Duodenal mucosa (tissue), 2 donors: ENCODE measurements at regions not wholly inside any gene's neighbourhood (a gene's known extent, or its start where the extent isn't known, plus 50 kb on each side); places are given as distances from the start of the nearest gene placed in this dataset.
"Not testable (repeated sequence)": the region's sequence is repeated elsewhere in the genome, so short reads cannot be mapped to it uniquely, and the experiment has no call there.

Experiments used
- H3K27ac ChIP-seq: one replicate; pipeline ENCODE4 v1.7.0; 2013; ENCODE audit warnings: low read depth, low read length
- H3K27me3 ChIP-seq, 2 donors: one replicate each; pipeline ENCODE4 v1.7.0; 2013; ENCODE audit warnings: low read length in 2 of 2, control low read depth in 1 of 2; ENCODE audit not compliant: insufficient read depth in 2 of 2, control insufficient read depth in 1 of 2
- H3K36me3 ChIP-seq, 2 donors: one replicate each; pipeline ENCODE4 v1.7.0; 2013; ENCODE audit warnings: low read length in 2 of 2, control low read depth in 1 of 2; ENCODE audit not compliant: insufficient read depth in 2 of 2, control insufficient read depth in 1 of 2
- H3K4me1 ChIP-seq, 2 donors: one replicate each; pipeline ENCODE4 v1.7.0; 2013; ENCODE audit warnings: low read length in 2 of 2, control low read depth in 1 of 2; ENCODE audit not compliant: insufficient read depth in 2 of 2, control insufficient read depth in 1 of 2
- H3K4me3 ChIP-seq, 2 donors: one replicate each; pipeline ENCODE4 v1.7.0; 2013; ENCODE audit warnings: low read length in 2 of 2, low read depth in 1 of 2
- H3K9ac ChIP-seq, 2 donors: one replicate each; pipeline ENCODE4 v1.7.0; 2013; ENCODE audit warnings: low read length in 2 of 2, low read depth in 1 of 2
- H3K9me3 ChIP-seq, 2 donors: one replicate each; pipeline ENCODE4 v1.7.0; 2013; ENCODE audit warnings: low read length in 2 of 2, control low read depth in 1 of 2; ENCODE audit not compliant: control insufficient read depth in 1 of 2

GRCh38 chr5:18457255-18457654, 823.0 kb downstream of the TAF11L14 start:
- no peaks in the 10 kb centered on the region for H3K9me3 ChIP-seq
- no peak overlapping the region for H3K4me3 ChIP-seq
- no peaks in the 10 kb centered on the region for H3K36me3 ChIP-seq
- H3K9ac ChIP-seq: no peak overlapping the region
- H3K27ac ChIP-seq: no peak overlapping the region
- H3K27me3 ChIP-seq: no peaks in the 10 kb centered on the region
- no peaks in the 10 kb centered on the region for H3K4me1 ChIP-seq

DNA sequence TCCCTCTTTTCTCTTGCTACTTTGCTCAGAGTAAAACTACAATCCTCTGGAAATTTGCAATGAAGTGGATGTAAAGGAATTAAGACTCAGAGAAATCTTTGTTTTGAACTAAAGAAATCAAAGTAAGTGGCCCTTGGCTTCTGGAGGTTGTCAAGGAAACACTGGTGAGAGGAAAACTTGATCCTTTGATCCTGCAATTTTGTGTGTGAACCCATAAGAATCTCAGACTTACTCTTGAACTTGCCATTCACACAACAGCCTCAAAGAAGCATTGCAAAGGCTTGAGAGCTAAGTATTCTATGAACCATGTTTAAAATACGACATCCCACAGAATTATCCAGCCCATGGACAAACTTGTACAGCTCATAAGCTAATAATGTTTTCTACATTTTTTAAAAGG, 827.5 kb downstream of the TAF11L14 start:
- no peaks in the 10 kb centered on the region for H3K36me3 ChIP-seq
- no peaks in the 10 kb centered on the region for H3K27me3 ChIP-seq
- H3K4me1 ChIP-seq: no peaks in the 10 kb centered on the region
- no peaks in the 10 kb centered on the region for H3K9me3 ChIP-seq
- H3K27ac ChIP-seq: no peak overlapping the region
- H3K4me3 ChIP-seq: no peak overlapping the region
- H3K9ac ChIP-seq: no peak overlapping the region

- Histone ChIP-seq H3K9me3 (no peaks in the 10 kb centered on the region), H3K27ac (no peak overlapping the region), H3K4me1 (no peaks in the 10 kb centered on the region), H3K36me3 (no peaks in the 10 kb centered on the region), H3K4me3 (no peak overlapping the region), H3K27me3 (no peaks in the 10 kb centered on the region), H3K9ac (no peak overlapping the region)
Measured at GRCh38 chr5:18465833-18466681, 831.8 kb downstream of the TAF11L14 start.

DNA sequence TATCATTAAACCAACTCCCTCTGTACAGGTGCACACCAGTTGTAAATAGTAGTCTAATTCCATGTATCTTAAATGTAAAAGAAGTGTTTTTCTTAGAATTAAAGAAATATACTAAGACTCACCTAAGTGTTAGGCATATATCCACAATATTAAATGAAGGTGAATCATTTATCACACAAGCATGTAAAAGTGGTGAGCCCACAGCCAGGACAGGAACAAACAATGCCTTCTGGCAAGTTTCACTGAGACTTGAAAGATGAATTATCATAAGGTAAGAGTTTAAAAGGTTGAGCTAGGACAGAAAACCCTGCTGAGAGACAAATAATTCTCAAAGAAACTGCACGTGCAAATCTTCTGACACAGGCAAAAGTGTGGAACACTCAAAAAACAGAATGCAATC, 832.5 kb downstream of the TAF11L14 start:
- no peaks in the 10 kb centered on the region for H3K36me3 ChIP-seq
- no peak overlapping the region for H3K27ac ChIP-seq
- no peaks in the 10 kb centered on the region for H3K9me3 ChIP-seq
- H3K27me3 ChIP-seq: no peaks in the 10 kb centered on the region
- H3K4me1 ChIP-seq: no peaks in the 10 kb centered on the region
- H3K9ac ChIP-seq: no peak overlapping the region
- H3K4me3 ChIP-seq: no peak overlapping the region

GRCh38 chr5:18471791-18472190, 837.5 kb downstream of the TAF11L14 start:
- H3K9me3 ChIP-seq, H3K27ac ChIP-seq, H3K4me3 ChIP-seq, H3K4me1 ChIP-seq, H3K27me3 ChIP-seq, H3K36me3 ChIP-seq, H3K9ac ChIP-seq: not testable (repeated sequence)

DNA sequence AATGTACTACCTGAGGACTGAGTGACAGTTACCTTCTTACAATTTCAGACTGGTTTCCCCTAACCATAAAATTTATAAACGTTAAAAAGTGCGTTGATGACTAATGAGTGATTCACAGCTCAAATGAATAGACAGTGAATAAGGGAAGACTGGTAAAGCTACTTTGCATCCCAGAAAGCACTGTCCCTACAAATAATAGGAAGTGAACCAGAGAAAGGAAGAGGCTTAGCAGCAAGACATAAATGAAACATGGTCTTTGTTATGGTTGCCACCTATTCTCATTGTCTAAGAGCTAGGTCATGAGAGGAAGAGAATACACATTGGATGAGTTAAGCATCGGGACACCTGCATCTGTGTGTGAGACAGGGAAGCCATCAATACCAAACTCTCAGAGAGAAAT, 849.2 kb downstream of the TAF11L14 start:
- Histone ChIP-seq H3K4me3 (no peak overlapping the region), H3K9ac (no peak overlapping the region), H3K9me3 (no peaks in the 10 kb centered on the region), H3K27ac (no peak overlapping the region), H3K27me3 (no peaks in the 10 kb centered on the region), H3K36me3 (no peaks in the 10 kb centered on the region), H3K4me1 (no peaks in the 10 kb centered on the region)

GRCh38 chr5:18487928-18488480, 853.7 kb downstream of the TAF11L14 start:
- Histone ChIP-seq H3K9ac (no peak overlapping the region), H3K4me1 (no peaks in the 10 kb centered on the region), H3K9me3 (no peaks in the 10 kb centered on the region), H3K36me3 (no peaks in the 10 kb centered on the region), H3K4me3 (no peak overlapping the region), H3K27me3 (no peaks in the 10 kb centered on the region), H3K27ac (no peak overlapping the region)

- no peak overlapping the region for H3K4me3 ChIP-seq
- no peaks in the 10 kb centered on the region for H3K9me3 ChIP-seq
- no peak overlapping the region for H3K9ac ChIP-seq
- H3K27me3 ChIP-seq: no peaks in the 10 kb centered on the region
- H3K36me3 ChIP-seq: no peaks in the 10 kb centered on the region
- H3K27ac ChIP-seq: no peak overlapping the region
- H3K4me1 ChIP-seq: no peaks in the 10 kb centered on the region
Measured at GRCh38 chr5:18489703-18490102, 855.4 kb downstream of the TAF11L14 start.

DNA sequence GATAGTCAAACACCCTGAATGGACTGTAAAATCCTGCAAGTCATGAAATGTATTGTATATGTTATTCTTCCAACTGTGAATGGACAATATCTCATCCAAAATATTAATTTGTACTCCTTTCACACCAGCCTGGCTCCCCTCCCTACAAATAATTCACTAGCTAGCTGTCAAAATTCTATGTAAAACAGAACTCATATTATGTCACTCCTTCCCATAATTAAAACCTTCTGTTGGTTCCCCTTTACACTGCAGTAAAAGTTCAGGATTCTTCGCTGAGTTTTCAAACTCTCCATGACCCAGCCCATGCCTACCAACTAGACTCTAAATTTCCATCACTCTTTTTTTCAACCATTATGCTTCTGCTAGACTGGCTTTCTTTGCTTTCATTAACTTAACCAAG, 857.1 kb downstream of the TAF11L14 start:
- Histone ChIP-seq H3K27me3 (no peaks in the 10 kb centered on the region), H3K36me3 (no peaks in the 10 kb centered on the region), H3K9me3 (no peaks in the 10 kb centered on the region), H3K27ac (no peak overlapping the region), H3K4me1 (no peaks in the 10 kb centered on the region), H3K9ac (no peak overlapping the region), H3K4me3 (no peak overlapping the region)

DNA sequence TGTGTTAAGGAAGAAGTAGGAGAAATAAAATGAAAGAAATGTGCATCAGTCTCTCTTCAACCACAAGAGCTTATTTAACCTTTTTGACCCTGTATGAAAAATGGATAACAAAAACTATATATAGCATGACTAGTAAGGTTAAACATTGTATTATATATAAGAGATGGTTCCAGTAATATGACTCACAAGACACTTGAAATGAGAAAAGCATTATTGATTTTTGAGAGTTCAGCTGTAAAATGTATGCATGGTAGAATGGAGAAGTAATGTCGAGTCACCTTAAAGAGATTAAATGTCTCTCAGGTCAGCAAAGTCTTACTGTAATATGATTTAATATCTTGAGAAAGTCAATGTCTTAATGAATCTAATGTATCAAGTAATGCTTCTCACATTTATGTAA, 860.9 kb downstream of the TAF11L14 start:
- Histone ChIP-seq H3K27me3 (no peaks in the 10 kb centered on the region), H3K4me1 (no peaks in the 10 kb centered on the region), H3K9me3 (peaks cover 0 to 4% of the 10 kb centered on the region in 2 donors), H3K27ac (no peak overlapping the region), H3K4me3 (no peak overlapping the region), H3K9ac (no peak overlapping the region), H3K36me3 (no peaks in the 10 kb centered on the region)
